Activated B cell treated with CpG ODN at 0.5 μM for 24 hours (primary cell): ENCODE measurements at regions not wholly inside any gene's neighbourhood (a gene's known extent, or its start where the extent isn't known, plus 50 kb on each side); places are given as distances from the start of the nearest gene placed in this dataset.

Source experiments
- ATAC-seq: fragments of 200-7000 bp; cut with Tn5 transposase; one replicate; pipeline ENCODE4 v1.10.0; 2021; ENCODE audit warnings: low read depth, mild to moderate bottlenecking, moderate library complexity
- CTCF ChIA-PET: fragments of 350-600 bp; sonication (Branson Sonifier 250); formaldehyde crosslinking; loops from one replicate; lab custom pipeline; 2021; ENCODE audit warnings: antibody characterized with exemption; lab: Charles Lee
- POLR2A ChIA-PET: fragments of 350-600 bp; sonication (Branson Sonifier 250); formaldehyde crosslinking; loops from one replicate; lab custom pipeline; 2021; ENCODE audit warnings: antibody characterized with exemption; lab: Charles Lee
- DNase-seq: peaks from one replicate; pipeline ENCODE4 v3.0.0; 2022
- H3K27ac Mint-ChIP-seq: one replicate; pipeline ENCODE4 v1.8.0; 2020; ENCODE audit warnings: mixed read lengths
- H3K27me3 Mint-ChIP-seq: one replicate; pipeline ENCODE4 v1.8.0; 2021; ENCODE audit warnings: mixed read lengths
- H3K36me3 Mint-ChIP-seq: one replicate; pipeline ENCODE4 v1.8.0; 2021; ENCODE audit warnings: low read depth, mixed read lengths
- H3K4me1 Mint-ChIP-seq: one replicate; pipeline ENCODE4 v1.8.0; 2021; ENCODE audit warnings: mixed read lengths
- H3K4me3 Mint-ChIP-seq: one replicate; pipeline ENCODE4 v1.8.0; 2020; ENCODE audit warnings: mild to moderate bottlenecking, mixed read lengths
- H3K9me3 Mint-ChIP-seq: one replicate; pipeline ENCODE4 v1.8.0; 2020; ENCODE audit warnings: mixed read lengths
- CTCF ChIP-seq: fragments of 200-600 bp; IDR thresholded peaks from one replicate; pipeline ENCODE4 v1.8.0; 2022; ENCODE audit warnings: antibody characterized with exemption, mild to moderate bottlenecking
- intact Hi-C: fragments of 100-400 bp; cut with micrococcal nuclease; formaldehyde crosslinking; loops from one replicate; pipeline ENCODE4 v1.15.1; 2024

DNA sequence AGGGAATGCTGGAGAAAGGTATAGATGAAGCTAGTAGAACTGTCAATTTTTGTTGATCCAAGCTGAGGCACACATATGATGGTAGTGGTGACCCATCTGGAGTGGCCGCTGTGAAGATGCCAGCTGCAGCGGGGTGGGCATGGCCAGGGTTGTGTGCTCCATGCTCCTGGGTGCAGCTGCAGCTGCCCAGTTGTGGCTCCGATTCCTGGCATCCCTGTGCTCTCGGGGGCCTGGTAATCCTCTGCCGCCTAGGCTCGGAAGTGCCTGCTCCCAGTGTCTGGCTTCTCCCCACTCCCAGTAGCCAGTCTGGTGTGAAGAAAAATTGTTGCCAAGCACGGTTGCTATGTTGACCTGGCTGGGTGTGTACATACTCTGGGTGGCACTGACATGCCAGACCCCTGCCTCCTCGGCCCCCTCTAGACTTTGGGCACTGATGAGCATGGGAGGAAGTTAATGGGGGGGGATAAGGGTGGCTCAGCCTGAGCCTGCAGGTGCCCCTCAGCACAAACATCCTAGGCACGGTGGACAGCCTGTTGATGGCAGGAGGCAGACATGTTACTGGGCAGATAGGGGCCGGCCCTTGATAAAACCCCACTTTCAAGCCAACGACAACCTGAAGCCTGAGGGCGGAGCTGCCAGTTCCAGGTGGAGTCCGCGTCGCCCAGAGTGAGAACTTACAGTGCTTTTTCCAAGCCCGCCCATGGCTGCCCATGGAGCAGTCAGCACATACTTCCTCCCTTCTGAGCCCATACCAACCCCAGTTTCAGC, 1400.7 kb downstream of the PCDH9 start:
- no peaks in the 10 kb centered on the region for H3K9me3 Mint-ChIP-seq
- CTCF ChIA-PET: no interaction called here
- H3K27me3 Mint-ChIP-seq: no peaks in the 10 kb centered on the region
- H3K27ac Mint-ChIP-seq: no peak overlapping the region
- no peak overlapping the region for H3K4me3 Mint-ChIP-seq
- H3K4me1 Mint-ChIP-seq: no peaks in the 10 kb centered on the region
- no peaks in the 10 kb centered on the region for H3K36me3 Mint-ChIP-seq
- DNase-seq: no peak
- no peak for ATAC-seq
- no peak for TF ChIP-seq CTCF
- POLR2A ChIA-PET: no interaction called here
- intact Hi-C loops: no loop called here

- intact Hi-C loops: no loop called here
- no peaks in the 10 kb centered on the region for H3K9me3 Mint-ChIP-seq
- TF ChIP-seq CTCF: no peak
- DNase-seq (no peak), ATAC-seq (no peak)
- POLR2A ChIA-PET: no interaction called here
- CTCF ChIA-PET: no interaction called here
- no peaks in the 10 kb centered on the region for H3K4me1 Mint-ChIP-seq
- H3K4me3 Mint-ChIP-seq: no peak overlapping the region
- H3K36me3 Mint-ChIP-seq: no peaks in the 10 kb centered on the region
- H3K27ac Mint-ChIP-seq: no peak overlapping the region
- H3K27me3 Mint-ChIP-seq: no peaks in the 10 kb centered on the region
These were observed 1403.5 kb downstream of the PCDH9 start for GRCh38 chr13:65826657-65827056.

GRCh38 chr13:65825039-65825438, 1405.1 kb downstream of the PCDH9 start:
- intact Hi-C loops: no loop called here
- DNase-seq (no peak), ATAC-seq (no peak)
- Mint-ChIP-seq H3K4me3 (no peak overlapping the region), H3K27me3 (no peaks in the 10 kb centered on the region), H3K9me3 (no peaks in the 10 kb centered on the region), H3K4me1 (no peaks in the 10 kb centered on the region), H3K27ac (no peak overlapping the region), H3K36me3 (no peaks in the 10 kb centered on the region)
- TF ChIP-seq CTCF: no peak
- ChIA-PET POLR2A (no interaction called here), CTCF (no interaction called here)

GRCh38 chr13:65808061-65808460, 1422.1 kb downstream of the PCDH9 start:
- Mint-ChIP-seq H3K27me3 (no peaks in the 10 kb centered on the region), H3K4me3 (no peak overlapping the region), H3K4me1 (no peaks in the 10 kb centered on the region), H3K27ac (no peak overlapping the region), H3K9me3 (peaks cover 2% of the 10 kb centered on the region), H3K36me3 (no peaks in the 10 kb centered on the region)
- POLR2A ChIA-PET: no interaction called here
- intact Hi-C loops: no loop called here
- DNase-seq (no peak), ATAC-seq (no peak)
- no peak for TF ChIP-seq CTCF
- CTCF ChIA-PET: no interaction called here

DNA sequence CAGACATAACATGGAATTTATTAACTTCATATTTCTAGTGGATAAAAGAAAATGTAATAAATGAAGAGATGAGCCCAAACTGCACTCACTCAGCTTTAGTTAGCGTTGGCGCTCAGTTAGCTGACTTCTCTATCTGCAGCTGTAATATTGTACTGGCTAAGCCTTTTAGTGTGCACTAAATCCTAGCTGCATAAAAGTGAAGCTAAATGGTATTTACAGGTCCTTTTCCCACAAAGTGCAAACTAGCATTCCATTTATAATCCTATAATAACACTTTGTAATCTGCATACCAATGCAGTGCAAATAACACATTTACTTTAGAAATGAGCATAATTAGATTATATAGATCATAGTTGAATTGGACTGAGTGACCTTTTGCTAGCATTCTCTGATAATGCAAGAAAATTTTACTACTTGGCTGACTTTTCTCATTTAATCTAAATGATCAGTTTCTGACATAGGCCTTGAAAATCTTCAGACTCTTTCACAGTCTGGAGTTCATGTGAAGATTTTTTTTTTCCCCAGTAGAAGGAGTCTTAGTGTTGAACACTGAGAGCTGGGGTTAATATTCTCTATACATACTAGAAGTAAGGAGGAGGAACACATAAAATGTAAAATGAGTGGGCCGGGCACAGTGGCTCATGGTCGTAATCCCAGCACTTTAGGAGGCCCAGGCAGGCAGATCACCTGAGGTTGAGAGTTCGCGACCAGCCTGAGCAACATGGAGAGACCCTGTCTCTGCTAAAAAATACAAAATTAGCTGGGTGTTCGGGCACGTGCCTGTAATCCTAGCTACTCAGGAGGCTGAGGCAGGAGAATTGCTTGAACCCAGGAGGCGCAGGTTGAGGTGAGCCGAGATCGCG, 1426.4 kb downstream of the PCDH9 start:
- H3K27me3 Mint-ChIP-seq: no peaks in the 10 kb centered on the region
- intact Hi-C loops: no loop called here
- ATAC-seq: no peak
- POLR2A ChIA-PET: no interaction called here
- no peak overlapping the region for H3K4me3 Mint-ChIP-seq
- no peak for DNase-seq
- H3K36me3 Mint-ChIP-seq: no peaks in the 10 kb centered on the region
- no peaks in the 10 kb centered on the region for H3K9me3 Mint-ChIP-seq
- CTCF ChIA-PET: no interaction called here
- no peak for TF ChIP-seq CTCF
- no peak overlapping the region for H3K27ac Mint-ChIP-seq
- no peaks in the 10 kb centered on the region for H3K4me1 Mint-ChIP-seq
